Fibroblast of skin of scalp (primary cell): ENCODE measurements at regions not wholly inside any gene's neighbourhood (a gene's known extent, or its start where the extent isn't known, plus 50 kb on each side); places are given as distances from the start of the nearest gene placed in this dataset.

Source experiments
- DNase-seq: peaks from one replicate; pipeline ENCODE4 v3.0.0-alpha.2; 2013

DNA sequence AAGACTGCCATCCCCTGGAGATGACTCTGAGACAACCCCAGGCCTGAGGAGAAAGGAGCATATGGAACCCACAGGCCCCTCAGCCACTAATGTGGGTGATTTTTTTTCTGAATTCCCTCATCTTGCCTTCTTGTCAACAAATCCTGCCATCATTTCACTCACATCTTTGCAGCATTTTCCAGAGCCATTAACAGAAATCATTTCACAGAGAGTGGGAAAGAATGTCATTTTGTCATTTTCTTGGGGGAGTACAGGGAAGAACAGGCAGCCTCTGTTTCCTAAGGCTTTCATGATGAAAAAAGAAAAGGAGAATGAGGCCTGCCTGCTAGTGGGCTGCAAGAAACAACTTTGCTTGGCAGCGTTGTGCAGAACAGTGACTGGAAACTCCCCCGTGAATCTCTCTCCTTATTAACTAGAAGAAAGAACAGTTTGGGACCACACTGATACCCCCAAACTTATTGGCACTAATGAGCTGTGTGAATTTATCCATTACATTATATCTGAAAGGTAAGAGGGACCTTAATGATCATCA, 1464.6 kb upstream of the CELF4 start:
- DNase-seq, result no peak

DNA sequence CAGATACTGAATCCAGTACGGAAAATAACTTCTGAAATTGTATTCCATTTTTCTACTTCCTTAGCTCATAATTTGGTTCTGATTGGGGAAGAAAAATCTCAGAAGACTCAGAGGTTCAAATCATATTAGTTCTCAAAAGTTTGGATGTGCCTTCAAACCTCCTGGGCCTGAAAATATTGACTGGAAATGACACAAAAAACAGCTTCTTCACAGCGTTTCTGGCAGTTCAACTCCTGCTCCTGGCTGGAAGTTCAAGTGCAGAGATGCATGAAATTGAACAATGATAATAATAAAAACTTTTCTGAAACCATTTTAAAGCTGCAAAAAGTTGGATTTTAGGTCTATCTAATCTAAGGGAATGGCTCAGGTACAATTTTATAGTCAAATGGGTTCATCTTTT, 1459.9 kb upstream of the CELF4 start:
- no peak for DNase-seq

DNA sequence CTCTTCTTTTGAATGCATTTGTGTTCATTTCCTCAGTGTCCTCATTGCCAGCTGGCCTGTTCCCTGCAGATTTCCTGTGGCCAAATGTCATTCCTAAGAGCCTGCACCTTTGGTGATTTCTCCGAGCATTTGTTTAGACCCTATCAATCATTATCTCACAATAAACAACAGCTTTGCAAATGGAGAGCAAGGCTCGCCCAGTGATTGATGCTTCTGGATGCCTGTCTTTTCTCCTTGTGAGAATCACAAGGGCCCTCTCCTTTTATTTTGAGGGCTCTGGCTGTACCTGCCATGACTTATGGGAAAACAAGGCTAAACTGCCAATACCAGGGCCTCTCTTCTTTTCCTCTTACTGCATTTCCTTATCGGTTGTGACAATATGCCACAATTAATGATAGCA, 1454.4 kb upstream of the CELF4 start:
- DNase-seq, result no peak

DNA sequence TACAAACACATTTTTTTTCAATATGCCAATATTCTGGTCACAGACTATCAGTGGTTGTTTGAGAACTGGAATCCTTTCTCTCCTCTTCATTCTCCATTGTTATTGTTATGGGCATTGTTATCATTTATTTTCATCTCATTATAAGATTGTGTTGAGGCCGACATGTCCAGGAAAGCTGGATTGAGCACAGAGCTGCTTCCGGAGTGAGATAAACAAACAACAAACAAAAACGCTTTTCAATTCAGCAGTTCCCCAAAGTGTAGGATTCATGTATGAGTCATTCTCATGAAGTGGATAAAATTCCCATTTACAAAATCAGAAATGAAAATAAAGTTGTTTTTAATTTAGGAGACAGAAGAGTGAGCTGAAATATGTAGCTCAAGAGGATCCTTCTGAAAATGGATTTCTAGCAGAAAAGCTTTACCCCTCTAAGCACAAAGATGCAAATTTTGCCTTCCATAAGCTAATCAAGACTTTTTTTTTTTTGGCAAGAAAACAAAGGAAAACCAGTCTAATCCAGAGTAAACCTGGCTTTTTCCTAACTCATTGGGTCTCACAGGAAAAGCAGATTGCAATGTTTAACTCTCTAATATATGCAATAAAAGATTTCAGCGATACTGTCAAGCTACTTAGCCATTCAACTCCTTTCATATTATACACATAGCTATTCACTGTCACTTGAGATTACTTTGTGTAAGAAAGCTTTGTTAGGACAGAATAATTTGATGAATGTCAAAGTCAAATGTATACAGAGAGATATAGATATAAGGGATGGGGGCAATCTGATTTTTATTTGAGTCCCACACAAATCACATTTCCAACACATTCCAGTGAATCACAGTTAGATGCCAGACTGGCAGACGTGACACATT, 1441.7 kb upstream of the CELF4 start:
- DNase-seq, result no peak

DNA sequence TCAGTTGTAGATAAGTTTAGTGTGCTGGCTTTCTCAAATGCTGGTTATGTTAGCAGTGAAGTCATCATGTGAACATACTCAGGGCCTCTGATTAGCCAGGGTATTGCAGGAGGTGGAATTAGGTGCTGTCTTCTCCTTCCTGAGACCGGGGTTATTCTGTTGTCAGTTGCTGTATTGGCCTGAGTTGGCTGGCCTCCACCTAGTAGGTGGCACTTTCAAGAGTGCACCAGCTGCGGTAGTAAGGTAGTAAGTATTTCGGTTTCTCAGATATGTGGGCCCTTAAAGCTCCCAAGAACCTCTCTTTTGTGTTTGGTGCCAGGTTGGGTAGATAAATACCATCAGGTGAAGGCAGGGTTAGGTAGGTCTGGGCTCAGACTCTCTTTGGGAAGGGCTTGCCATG, 1430.5 kb upstream of the CELF4 start:
- no peak for DNase-seq

DNA sequence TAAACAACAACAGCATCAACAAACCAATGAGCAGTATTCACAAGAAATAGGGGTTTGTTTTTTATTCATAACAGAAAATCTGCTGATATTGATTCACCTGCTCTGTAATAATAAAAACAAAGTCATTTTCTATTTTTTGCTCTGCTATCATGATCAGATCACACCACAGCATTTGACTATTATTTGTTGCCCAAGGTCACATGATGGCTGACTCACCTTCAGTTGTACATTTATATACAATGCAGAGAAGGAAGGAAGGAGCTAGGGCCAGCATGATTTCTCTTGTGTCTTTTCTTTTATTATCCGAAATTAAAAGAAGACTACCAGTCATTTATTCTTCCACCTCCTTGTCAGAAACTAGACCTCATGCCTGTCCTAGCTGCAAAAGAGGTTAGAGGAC, 1427.7 kb upstream of the CELF4 start:
- no peak for DNase-seq

DNA sequence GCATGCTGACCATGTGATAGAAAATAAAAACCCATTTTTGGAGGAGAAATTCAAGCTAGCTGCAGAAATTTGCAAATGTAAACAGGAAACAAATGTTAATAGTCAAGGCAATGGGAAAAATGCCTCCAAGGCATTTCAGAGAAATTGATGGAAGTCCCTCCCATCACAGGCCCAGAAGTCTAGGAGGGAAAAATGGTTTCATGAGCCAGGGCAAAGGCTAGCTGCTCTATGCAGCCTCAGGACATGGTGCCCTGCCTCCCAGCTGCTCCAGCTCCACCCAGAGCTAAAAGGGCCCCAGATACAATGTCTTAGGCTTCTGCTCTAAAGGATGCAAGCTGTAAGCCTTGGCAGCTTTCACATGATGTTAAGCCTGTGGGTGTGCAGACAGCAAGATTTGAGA, 1419.4 kb upstream of the CELF4 start:
- no peak for DNase-seq

DNA sequence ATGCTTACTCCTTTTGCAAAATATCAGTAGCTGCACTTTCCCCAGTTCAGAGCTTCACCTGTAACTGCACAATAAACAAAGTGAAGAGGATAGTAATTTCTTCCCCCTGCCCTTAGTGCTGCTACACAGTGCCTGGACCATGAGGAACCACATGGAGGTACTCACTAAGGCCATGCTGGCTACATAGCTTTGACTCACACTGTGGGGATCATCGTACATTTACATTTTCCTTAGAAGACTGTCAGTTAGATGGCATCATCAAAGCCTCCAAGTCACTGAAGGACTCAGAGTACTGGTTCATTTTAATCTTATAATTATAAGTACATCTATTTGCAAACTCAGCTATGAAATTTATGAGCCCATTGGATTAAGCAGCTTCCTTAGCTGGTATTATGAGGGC, 1416.5 kb upstream of the CELF4 start:
- DNase-seq, result no peak

DNA sequence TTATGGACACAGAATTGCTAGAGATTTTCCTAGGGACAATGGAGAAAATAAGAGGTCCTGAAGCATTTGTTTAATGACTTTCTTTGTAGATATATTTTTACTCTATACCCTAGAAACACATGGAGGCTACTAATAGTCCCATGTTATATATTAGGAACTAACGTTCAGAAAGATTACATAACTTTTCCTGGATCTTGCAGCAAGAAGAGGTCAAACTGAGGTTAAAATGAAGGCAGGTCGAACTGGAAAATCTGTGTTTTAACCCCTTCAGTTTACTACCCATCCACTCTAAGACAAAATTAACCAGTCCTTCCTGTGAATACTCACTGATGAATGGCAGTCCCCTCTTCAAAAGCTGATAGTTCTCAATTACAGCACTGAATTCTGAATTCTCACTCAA, 1415.8 kb upstream of the CELF4 start:
- DNase-seq, result no peak

DNA sequence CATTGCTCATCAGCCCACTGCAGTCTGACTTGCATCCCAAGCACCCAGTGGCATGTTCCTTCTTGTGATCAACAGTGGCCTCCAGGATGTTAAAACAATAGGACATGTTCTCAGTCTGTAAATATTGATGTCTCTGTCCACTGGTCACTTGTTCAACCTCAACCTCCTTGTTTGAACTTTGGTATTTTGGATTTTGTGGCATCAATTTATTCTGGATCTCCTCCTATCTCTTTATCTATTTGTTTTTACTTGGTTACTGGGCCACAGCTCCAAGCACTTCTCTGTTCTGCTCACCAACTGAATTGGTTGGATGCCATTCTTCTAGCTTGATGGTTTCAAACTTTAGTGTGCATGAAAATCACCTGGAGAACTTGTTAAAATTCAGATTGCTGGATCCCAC, 1414.8 kb upstream of the CELF4 start:
- DNase-seq, result no peak

DNA sequence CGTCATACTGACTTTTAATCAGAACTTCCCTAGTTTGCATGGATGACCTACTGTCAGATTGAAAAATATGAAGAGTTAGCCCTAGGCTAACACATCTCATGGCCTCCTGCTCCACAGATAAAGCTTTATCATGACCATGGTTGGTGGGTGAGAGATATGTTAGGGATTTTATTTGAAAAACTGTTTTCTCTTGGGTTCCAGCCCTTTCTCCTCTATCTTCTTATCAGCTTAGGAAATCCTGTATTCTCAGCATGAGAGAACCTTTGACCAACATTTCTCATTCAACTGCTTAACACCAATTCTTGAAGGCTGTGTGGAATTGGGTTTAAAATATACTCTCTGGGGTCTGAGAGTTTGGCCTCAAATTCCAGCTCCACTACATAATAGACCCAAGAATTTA, 1407.0 kb upstream of the CELF4 start:
- DNase-seq, result no peak

DNA sequence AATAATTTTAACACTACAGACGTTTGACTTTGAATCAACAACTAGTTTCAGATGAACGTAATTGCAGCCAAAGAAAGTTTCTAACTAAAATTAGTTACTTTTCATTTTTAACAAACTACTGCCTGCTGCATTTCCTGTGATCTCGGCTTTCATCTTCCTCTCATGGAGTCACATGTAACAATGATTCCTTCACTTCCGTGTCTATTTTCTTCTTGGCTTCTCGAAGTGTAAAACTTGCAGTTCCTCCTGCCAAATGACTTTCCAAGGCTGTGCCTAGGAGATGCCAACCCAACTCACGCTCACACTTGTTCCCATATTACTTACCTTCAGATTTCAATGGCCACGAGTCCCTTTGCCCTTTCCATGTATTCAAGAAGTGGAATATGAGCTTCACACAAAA, 1406.3 kb upstream of the CELF4 start:
- DNase-seq, result no peak

DNA sequence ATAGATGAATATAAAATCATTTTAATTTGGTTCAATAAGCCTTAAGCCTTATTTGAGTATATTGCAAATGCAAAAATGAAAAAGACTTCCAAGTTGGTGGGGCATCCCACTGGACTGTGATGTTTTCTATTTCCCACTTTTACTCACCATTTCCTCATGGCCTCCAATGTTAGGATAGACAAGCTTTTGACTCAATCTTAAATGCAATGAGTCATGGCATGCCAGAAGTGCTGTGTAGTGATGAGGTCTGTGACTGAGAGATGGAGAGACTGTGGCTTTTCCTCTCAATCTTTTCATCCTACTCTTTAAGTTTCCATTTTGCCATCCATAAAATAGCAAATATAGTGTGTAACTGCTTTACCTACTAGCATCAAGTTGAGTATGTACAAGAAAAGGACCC, 1401.2 kb upstream of the CELF4 start:
- no peak for DNase-seq

DNA sequence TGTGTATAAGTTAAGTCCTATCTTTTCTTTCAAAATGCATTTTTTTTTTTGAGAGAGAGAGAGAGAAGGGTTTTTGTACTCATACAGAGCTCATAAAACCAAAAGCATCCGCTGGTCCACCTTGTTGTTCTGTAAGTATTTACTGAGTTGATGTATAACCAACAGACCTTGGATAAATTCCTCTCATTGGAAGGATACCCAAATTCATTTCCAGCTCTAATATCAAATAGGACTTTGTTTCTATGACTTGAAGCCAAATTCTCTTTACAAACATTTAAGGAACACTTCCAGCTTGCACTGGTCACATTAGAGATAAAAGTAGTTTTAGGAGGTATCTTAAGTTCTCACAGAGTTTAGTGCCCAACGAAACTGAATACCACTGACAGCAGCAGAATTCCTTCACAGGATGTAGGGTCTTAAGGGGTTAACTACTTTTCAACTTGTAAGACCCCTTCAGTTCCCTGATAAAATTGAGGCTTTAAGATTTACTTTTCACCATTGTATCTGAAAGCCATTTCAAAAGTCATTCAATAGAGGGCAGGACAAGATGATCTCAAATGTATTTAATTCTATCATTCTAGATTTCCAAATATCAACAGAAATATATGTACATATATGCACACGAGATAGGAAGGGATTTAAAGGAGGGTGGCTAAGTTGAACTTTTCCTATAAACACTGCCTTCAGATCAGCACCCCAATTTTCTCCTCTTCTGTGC, 1398.5 kb upstream of the CELF4 start:
- no peak for DNase-seq

DNA sequence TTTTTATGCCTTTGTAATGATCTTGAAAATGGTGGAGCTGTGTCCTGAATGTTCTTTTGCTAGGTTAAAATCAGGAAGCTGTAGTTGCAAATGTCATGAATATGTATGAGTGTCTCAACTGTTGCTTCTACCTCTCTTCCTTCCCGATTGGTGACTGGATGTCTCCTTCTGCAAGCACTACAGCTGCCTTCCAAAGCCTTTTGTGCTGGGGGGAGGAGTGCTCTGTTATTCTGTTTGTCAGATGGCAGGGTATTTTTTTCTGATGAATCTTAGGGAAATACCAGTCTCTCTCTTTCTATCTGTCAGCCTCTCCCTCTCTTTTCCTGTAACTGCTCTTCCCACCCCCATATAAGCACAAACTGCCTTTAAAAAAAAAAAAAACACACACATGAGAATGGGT, 1396.3 kb upstream of the CELF4 start:
- DNase-seq, result no peak

DNA sequence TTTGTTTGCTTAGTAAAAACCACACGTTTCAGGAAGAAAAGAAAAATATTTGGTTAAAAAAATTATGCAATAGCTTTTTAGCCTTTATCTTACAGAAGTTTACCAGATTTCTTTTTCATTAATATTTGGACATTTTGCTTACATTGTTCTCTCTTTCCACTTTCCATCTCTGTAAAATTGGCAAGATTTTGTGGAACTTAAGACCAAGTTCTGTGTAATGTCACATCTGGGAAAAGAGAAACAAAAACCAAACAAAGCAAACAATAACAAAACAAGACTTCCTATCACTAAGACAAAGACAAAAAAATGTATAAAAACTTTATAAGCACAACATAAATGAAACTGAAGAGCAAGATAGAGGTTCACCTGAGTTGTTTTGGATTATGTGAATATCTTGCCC, 1392.1 kb upstream of the CELF4 start:
- DNase-seq, result no peak

DNA sequence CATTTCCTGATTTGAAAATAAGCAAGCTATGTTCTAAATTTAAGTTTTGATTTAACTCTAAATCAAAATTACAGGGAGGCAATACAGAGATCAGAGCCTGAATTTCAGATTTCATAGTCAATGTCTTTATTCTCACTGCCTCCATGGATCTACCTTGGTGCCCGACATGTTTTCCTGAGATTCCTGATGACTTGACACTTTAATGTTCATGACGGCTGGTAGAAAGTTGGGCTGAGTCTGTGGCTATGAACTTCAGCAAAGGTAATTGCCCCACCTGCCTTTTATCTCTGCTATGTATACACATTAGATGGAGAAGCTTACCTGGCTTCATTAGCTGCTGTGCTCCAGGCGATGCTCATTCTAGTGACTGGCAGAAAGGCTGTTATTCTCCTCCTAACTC, 1390.5 kb upstream of the CELF4 start:
- DNase-seq, result no peak

DNA sequence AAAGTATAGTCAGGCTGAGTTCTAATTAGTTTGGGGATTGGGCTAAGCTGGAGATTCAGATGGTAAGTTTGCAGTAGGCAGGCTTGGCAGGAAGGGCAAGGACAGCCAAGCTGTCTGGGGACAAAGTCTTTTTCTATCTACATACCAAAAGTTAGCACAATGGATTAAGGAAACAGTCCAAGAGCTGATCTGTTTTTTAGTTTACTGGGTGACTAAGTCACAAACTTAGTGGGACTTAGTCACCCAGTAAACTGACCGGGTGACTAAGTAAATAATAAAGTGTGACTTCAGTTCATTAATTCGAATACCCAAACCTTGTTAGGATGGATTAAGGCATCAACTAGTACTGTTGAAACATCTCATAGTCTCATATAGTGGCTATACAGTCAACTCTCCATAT, 1386.0 kb upstream of the CELF4 start:
- DNase-seq, result no peak

DNA sequence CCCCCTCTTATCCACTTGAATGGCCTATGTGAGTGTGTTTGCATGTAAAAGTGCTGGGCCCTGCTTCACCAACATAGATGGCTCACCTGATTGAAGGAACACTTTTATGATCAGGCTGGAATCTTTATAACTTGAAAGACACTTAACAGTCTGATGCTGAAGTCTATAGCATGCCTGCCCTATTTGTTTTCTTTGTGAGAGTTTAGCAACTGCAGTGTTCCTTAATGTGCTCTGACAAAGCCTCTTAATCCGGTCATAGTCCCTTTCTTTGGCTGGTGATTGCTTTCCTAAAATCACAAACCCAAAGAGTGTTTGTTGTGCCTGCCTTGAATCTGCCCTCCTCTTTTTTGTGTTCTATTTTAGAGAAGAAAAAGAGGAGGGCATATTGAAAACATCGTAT, 1382.8 kb upstream of the CELF4 start:
- DNase-seq, result no peak

DNA sequence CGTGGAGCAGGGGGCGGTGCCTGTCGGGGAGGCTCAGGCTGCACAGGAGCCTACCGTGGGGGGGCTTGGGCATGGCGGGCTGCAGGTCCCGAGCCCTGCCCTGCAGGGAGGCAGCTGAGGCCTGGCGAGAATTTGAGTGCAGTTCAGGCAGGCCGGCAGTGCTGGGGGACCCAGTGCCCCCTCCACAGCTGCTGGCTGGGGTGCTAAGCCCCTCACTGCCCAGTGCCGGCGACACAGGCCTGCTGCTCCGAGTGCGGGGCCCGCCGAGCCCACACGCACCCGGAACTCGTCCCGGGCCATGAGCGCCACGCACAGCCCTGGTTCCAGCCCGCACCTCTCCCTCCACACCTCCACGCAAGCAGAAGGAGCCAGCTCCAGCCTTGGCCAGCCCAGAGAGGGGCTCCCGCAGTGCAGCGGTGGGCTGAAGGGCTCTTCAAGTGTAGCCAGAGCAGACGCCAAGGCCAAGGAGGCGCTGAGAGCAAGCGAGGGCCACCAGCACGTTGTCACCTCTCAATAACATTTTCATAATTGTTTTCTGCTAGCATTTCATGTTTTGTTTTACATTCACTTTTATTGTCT, 1378.9 kb upstream of the CELF4 start:
- no peak for DNase-seq

DNA sequence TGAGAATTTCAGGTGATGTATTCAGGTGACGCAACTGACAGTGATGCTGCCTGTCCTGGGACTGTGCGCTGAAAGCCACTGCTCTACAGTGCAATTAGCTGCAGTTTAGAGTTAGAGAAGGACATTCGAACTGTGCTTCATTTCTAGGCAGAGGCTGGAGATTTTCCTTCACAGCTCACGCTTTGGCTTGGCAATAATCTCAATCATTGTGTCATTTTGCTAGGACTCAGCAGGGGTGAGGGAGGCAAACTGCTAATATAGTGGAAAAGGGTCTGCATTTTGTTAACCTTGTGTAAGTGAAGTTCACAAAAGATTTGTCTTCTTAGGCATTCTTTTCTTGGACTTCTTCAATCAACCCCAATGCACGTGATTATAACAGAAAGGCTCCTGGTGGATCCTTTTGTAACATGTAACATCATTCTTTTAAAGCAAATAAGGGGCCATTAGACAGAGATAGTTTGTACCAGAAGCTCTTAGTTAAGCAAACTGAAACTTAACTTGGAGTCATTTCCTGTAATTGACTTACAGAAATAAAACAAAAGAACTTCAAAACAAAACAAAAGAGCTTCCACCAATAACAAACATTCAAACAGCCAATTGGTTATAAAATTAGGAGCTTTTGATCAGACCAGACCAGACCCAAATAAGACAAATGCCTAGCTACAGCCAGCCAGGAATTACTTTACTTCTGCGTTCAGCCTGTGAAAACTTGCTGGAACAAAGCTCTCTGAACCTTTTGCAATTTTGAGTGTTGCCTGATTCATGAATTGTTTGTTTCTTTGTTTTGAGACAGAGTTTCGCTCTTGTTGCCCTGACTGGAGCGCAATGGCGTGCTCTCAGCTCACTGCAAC, 1376.3 kb upstream of the CELF4 start:
- DNase-seq, result no peak

DNA sequence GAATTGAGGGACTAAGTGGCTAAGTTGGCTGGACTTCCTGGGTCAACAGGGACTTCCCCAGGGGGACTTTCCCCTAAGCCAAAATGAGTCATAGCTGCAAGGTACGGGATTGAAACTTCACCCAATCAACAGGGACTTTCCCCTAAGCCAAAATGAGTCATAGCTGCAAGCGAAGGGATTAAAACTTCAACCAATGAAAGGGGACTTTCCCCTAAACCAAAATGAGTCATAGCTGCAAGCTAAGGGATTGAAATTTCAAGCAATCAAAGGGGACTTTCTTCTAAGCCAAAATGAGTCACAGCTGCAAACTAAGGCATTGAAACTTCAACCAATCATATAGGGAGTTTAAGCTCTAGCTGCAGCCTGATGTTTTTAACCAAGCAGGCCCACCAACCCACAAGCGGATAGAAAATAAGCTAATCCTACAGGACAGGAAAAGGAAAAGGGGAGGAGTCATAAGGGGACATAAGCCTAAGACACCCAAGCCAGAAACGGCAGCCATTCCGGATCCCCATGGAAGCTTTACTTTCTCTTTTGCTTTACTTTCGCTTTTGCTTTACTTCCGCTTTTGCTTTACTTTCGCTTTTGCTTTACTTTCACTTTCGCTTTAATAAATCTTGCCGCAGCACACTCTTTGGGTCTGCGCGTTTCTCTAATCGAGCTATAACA, 1375.4 kb upstream of the CELF4 start:
- DNase-seq, result peak; percentile 43
